HG03469 (cell line): ENCODE measurements at regions not wholly inside any gene's neighbourhood (a gene's known extent, or its start where the extent isn't known, plus 50 kb on each side); places are given as distances from the start of the nearest gene placed in this dataset.

Experiments
- ATAC-seq: cut with Tn5 transposase; IDR thresholded peaks from one replicate; pipeline ENCODE4 v1.9.1; 2021; ENCODE audit warnings: mild to moderate bottlenecking, moderate library complexity, moderate number of reproducible peaks; ENCODE audit not compliant: unreplicated experiment

DNA sequence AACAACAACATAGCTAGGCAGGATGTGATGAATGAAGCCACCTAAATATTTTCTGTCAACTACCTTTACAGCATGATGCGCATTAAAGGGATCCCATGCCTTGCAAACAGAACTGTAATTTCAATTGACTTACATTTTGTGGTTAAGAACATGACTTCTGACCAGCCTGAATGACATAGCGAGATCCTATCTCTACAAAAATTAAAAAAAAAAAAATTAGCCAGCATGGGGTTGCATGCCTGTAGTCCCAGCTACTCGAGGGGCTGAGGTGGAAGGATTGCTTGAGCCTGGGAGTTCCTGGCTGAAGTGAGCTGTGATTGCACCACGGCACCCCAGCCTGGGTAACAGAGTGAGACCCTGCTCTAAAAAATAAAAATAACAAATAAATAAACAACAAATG is 680.6 kb downstream of the IQCM start:
- ATAC-seq: no peak

DNA sequence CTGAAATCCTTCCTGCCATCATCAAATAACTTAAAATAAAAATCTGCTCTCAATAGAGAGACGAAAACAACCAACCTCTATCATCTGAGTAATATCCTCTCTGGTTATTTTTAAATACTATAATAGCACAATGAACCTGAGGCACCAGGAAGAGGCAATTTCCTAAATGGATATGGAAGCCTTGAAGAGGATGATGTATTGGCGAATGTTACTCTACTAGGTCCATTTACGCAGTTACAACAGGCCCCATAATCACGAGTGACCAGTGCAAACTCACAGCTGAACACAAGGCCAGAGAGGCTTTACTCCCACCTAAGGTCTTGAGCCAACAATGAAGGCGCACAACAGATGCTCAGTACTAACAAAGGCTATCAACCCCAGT is 678.8 kb upstream of the NR3C2 start:
- ATAC-seq: no peak

DNA sequence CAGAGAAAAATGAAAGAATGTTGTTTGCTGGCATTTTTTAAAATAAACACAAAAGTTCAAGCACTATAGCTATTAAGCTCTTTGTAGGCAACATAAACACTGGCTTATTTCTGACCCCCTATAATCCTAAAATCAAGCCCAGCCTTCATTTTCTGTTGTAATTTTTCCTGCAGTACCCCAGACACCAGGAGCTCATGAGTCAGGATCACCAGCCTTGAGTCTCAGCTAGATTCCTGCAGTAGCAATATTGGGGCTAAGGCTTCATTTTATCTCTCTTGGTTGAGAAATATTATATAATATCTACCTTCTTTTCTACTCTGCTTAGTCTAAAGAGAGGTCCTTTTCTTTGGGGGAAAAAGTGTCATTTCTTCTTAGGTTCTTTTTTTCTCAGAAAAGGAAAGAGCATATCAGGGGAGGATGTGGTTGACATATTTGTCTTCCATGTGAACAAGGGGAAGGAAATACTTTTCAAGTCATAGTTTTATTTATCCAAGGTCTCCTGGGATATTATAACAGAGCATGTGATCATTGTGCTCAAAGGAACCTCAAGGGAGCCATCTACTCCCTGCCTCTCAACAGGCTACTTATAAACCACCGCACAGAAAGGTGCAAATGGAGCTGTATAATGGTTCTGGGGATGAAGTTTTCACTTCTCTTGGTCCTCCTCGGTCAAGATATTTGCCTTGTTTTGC is 678.3 kb upstream of the NR3C2 start:
- no peak for ATAC-seq

DNA sequence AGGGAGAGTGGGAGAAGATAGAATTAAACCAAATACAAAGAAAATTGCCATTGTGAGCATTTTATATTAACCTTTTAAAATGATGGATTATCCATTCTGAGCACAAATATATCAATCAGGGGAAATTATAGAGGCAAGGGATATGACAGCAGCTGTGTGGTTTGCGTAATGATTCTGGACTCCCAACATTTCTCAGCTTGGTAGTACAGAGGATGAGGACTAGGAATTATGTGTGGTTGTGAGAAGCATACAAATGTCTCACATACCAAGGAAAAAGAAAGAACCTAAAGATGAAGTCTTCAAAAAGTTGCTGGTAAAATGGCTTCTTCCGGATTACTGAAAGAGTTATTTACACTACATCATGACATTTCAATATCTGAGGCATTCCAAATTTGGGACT is 674.6 kb upstream of the NR3C2 start:
- ATAC-seq: no peak

DNA sequence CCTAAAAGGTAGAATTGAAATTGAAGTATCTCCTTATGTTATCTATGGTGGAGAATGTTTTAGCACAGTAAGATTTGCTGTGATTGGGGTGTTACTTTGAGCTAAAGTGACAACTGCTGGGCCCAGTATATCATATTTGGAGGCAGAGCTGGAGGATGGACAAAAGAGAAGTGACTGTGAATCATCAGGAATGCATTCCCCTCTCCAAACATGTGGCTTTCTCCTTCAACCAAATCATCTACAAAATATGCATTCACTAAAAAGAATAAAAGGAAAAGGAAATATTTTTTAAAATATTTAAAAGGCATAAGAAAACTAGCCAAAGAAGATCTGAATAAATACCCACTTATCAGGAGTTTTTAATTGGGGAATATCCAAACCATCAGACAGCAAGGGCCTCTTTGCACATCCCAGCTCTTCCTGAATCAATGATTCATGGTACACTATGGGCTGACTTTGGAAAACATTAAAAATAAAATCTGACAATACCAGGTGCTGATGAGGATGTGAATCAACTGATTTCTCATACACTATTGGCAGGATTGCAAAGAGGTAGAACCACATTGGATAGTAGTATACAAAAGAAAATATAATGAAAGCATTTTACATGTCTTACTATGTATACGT is 671.7 kb upstream of the NR3C2 start:
- no peak for ATAC-seq

DNA sequence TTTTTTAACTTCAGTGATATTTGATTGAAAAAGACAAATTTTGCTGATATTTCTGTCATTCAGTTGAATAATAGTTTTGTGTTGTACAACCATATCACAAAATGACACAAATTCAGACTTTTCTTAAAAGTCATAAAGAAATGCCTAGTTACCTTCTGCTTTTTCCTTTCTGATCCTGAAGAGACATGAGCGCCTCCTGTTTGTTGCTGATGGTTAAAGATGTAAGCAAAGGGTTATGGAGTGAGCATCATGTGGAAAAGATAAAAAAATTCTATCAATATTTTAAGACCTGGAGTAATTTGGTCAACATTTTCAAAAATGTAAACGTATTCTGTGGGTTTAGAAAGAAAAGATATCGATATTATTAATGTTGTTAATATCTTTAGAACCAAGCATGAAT is 669.9 kb upstream of the NR3C2 start:
- no peak for ATAC-seq

DNA sequence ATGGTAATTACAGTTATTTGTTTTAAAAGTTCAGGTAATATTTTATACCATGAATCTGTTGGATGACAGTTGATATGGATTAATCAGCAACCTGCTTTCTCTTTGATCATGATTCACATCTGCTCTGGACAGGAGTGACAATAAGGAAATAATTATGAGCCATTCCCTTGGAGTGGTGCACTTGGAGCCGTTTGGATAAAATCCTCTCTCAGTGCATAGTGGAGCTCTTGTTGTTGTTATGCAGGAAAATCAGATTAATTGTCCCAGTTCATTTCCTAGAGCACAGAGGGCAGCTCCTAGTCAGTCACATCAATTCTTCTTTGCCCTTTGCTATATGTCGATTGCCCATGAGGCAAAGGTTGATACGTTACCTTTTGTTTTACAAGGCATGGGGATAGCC is 668.3 kb upstream of the NR3C2 start:
- ATAC-seq: no peak

DNA sequence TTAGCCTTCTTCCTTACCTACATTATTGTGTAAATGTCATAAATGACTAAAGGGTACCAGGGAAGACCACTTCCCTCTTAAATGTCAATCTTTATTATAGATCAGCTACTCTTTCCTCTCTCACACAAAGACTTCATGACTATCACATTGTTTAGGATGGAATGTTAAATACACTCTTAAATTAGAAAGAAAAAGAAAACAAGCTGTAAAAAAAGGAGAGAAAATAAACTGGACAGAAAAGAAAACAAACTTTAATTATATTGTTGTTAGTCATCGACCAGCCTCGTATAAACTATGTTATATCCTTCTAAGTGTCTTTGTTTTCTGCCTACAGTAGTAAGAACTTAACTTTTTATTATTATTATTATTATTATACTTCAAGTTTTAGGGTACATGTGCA is 666.4 kb upstream of the NR3C2 start:
- no peak for ATAC-seq

DNA sequence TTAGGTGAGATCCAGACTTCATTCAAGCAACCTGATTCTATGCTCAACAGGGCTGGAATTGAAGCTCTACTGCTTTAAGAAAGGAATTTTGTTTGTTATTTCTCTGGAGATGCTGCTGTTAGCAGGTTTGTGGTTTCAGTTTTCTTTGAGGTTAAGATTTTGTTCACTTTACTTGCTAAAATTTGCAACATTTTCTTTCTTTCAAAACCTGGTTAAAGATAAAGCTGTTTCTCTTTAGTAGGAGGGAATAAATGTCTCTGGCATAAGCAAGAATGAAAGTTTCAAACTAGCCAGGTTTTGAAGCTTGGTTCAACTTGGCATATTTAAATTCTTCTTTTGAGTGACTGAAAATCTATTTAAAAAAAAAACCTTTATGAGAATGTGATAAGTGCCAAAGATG is 660.6 kb upstream of the NR3C2 start:
- no peak for ATAC-seq

DNA sequence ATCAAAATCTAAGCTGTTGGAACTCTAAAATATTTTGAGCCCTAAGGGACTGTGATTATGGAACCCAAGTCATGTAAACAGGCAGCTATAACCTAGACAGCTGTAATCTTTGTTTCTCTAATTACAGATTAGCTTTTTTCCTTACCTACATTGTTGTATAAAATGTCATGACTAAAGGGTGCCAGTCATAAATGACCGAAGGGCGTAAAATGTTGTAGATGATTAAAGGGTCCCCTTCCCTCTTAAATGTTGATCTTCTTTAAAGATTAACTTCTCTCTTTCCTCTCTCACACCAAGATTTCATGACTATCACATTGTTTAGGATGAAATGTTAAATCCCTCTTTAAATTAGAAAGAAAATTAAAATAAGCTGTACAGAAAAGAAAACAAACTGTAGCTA is 659.4 kb upstream of the NR3C2 start:
- ATAC-seq: no peak

DNA sequence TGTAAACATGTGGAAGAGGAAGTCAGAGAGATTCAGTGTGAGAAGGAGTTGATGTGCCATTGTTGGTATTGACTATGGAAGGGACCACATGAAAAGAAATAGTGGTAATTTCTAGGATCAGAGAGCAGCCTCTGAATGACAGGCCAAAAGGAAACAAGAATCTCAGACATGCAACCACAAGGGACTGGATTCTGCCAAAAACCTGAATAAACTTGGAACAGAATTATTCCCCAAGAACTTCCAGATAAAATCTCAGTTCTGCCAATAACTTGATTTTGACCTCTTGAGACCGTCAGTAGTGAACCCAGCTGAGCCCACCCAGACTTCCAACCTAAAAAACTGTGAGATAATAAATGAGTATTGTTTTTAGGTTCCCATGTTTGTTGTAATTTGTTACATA is 653.6 kb upstream of the NR3C2 start:
- ATAC-seq: no peak

DNA sequence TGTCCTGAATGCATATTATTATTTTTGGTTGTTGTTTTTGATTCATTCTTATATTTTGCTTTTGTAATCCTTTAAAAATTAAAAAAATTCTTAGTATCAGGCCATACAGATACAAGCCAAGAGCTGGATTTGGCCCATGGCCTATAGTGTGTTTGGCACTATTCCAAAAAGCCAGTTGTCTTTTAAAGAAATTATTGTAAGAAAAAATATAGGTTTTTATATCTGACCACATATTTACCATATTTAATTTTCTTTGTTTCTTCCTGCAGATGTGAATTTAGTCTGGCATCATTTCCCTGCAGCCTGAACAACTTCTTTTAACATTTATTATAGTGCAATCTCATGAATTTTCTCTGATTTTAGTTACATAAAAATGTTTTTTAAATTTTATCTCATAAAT is 652.8 kb upstream of the NR3C2 start:
- ATAC-seq: no peak

DNA sequence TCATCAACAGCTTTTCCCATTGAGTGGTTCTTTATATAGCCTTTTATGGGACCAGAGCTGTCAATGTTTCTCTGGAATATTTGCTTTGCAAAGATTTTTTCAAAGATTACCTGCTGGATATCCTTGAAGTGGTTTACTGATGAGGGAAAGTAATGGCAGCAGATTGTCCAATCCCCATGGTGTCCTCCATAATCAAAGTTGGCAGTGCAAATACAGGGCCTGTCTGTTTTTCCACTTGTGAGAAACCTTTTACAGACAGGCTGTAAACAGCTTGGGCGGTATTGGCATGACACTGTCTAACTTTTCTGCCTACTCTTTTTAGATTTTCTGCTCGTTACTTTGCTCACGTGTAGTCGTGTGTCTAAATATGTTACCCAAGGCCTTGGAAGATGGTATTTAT is 641.9 kb upstream of the NR3C2 start:
- ATAC-seq: no peak

DNA sequence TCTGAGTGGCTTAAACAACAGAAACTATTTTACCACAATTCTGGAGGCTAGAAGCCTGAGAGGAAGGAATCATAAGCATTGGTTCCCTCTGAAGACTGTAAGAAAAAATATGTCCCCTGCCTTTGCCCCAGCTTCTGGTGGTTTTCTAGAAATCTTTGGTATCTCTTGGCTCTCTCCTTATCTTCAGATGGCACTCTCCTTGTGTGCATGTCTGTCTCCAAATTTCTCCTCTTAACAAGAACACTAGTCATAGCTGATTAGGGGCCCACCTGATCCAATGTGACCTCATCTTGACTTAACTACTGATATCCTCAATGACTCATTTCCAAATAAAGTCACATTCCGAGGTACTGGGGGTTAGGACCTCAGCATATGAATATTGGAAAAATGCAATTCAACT is 635.0 kb upstream of the NR3C2 start:
- no peak for ATAC-seq

DNA sequence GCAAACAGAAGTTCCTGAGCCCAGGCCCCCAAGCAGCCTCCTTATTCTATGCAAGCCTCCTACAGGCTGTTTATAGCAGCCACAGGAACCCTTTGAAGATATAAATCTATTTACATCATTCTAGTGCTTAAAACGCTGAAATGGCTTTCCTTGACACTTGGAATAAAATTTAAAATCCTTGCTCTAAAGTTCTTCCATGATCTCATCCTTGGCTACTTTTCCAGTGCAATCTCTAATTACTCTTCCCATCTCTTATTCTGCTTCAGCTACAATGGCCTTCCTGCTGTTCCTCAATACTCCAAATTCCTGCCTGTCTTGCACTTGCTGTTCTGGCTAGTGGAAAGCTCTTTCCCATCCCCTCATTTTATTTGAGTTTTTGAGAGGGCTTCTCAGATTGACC is 634.2 kb upstream of the NR3C2 start:
- ATAC-seq: no peak

DNA sequence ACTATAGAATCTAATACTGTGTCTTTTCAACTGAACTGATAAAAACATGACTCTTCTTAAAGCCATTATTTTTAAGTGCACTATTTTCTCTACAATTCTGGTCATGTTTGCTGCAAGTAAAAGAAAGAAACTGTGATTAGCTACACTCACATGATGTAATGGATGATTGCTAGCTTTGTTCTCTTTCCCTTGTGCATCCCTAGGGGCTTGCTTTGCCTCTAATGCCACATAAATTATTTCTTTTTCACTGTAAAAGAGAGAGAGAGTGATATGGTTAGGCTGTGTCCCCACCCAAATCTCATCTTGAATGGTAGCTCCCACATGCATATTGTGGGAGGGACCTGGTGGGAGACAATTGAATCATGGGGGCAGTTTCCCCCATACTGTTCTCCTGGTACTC is 630.2 kb upstream of the NR3C2 start:
- no peak for ATAC-seq

DNA sequence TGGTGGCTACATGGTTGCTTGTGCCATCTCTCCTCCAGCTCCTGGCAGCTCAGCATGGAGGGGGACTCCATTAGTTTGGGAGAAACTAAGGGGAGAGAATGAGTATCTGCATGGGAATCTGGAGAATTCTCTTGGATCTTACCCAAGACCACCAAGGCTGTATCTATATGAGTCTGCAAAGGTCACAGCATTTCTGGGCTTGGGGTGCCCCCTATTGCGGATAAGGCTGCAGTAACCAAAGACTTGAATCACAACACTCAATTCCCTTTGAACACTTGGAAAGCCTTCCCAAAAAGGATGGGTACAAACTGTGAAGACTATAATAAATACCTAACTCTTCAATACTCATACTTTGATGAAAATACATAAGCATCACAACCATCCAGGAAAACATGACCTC is 623.5 kb upstream of the NR3C2 start:
- no peak for ATAC-seq

DNA sequence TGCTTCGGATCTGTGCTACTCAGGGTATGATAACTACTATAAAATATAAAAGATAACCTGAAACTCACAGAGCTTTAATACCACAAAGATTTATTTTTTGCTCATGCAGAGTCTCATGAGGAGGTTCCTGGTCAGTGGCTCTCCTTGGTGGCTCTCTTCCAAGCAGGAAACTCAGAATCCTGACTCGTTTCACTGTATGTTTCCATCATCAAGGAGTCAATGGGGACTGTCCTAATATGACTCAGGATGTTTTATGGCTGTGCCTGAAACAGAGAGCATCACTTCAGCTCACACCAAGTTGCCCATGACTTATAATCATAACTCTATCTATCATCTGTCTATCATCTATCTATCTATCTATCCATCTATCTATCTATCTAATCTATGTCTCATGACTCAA is 620.8 kb upstream of the NR3C2 start:
- ATAC-seq: no peak

DNA sequence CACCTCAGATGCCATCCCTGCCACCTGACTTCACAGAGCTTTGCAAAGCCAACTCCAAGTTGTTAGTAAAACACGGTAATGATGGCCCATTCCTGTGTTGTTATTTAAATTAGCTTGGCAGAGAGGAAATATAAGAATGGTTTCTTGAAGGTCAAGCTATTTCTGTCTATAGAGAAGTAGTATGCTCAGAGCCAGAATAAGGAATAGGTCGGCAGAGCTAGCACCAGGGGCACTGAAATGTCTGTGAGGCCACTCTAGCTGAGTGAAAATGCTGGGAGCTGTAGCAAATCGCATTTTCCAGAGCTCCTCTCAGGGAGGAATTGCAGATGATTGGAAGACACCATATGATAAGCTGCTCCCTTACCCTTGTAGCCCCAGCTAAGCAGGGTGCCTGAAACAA is 615.4 kb upstream of the NR3C2 start:
- ATAC-seq: no peak

DNA sequence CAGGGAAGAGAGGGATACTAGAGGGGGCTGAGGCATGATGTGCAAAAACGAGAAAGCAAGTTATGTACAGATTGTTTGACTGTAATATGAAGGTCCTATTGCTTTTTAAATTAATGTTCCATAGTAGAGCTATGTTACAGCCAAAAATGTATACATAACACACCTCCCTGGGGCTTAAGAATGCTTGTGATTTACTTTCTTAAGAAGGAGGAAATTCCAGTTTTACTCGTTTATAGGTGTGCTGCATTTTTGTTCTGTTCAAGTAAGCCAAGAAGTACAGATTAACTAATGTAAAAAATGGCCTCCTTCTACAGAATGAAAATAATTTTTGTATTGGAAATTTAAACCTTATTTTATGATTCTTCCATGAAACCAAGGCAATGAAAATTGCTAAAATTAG is 614.4 kb upstream of the NR3C2 start:
- ATAC-seq: no peak

DNA sequence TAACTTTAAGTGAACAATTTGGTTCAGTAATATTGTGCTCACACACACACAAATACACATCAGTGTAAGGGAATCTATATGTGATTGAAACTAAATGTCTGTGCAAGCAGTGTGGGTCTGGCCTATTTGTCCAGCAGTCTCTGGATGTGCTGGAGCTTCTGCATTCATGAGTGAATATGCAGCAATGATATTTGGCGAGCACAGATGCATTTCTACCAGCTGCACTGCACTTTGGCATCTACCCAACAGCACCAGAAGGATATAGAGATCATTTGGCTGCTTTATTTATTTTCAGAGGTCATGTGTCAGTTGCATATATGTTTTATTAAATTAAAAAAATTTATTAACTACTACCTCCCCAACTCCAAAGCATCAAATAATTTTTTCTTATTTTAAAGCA is 613.4 kb upstream of the NR3C2 start:
- no peak for ATAC-seq

DNA sequence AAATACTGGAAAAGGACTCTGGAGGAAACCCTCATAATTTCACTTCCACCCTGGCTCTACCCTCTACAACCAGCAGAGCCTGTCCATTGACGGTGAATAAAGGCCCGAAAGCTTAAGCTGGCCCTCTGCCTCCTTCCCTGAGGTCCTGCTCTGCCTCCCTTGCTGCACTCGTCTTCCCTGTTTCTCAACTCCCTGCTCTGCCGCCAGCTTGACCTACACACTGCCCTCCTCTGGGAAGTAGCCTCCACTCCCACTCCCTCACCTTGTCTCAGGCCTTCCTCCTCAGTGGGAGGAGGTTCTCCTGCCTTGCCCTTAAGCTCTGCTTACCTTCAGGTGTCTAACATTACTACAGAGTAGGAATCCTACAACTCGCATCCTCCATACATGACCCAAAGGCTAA is 608.6 kb upstream of the NR3C2 start:
- no peak for ATAC-seq

DNA sequence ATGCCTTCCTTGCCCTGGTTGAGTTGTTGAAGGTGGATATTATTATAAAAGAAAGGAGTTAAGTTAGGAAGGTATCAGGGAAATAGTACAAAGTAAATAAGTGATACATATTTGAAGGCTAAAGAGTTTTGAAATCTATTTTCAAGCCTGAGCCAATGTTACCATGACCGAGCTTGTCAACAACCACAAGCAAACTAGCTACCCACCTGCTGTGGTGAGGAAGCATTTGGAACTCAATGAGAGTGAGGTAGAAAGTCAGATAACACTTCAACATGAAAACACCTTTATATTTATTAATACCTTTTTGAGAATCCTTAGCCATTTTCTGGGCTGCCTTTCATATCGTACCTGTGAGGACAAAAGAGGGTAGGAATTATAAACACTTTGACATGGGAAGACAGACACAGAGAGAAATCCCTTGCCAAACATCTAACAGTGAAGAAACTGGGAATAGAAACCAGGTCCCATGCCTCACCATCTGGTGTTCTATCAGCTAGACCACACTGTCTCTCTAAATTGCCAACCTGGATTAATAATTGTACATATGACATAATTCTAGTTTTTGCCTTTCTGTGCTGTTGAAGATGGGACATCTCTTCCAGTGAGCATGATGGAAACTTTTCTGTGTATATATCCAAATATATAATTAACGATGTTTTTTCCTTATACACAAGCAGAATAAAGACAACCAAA is 606.4 kb upstream of the NR3C2 start:
- ATAC-seq: no peak
